Suppressor macrophage treated with lipopolysaccharide for 4 hours (primary cell): ENCODE measurements at regions not wholly inside any gene's neighbourhood (a gene's known extent, or its start where the extent isn't known, plus 50 kb on each side); places are given as distances from the start of the nearest gene placed in this dataset.

ENCODE experiments used
- DNase-seq: peaks from one replicate; pipeline ENCODE4 v3.0.0-alpha.2; 2020

- DNase-seq = no peak
These were observed 294.1 kb downstream of the KCNS3 start for GRCh38 chr2:18172607-18173006.

- DNase-seq = no peak
These were observed 293.0 kb downstream of the KCNS3 start for GRCh38 chr2:18171191-18172139.

GRCh38 chr2:18170642-18171041 lies 292.2 kb downstream of the KCNS3 start:
- DNase-seq = no peak

- no peak for DNase-seq
These were observed 291.4 kb downstream of the KCNS3 start for GRCh38 chr2:18169893-18170175.

- DNase-seq = no peak
These were observed 290.8 kb downstream of the KCNS3 start for GRCh38 chr2:18169121-18169892.

GRCh38 chr2:18167871-18168270 lies 289.4 kb downstream of the KCNS3 start:
- no peak for DNase-seq

GRCh38 chr2:18161681-18162080 lies 283.2 kb downstream of the KCNS3 start:
- DNase-seq = no peak

GRCh38 chr2:18159896-18160295 lies 281.4 kb downstream of the KCNS3 start:
- DNase-seq = no peak

GRCh38 chr2:18156421-18156820 lies 278.0 kb downstream of the KCNS3 start:
- DNase-seq = no peak

- DNase-seq = no peak
These were observed 277.5 kb downstream of the KCNS3 start for GRCh38 chr2:18156002-18156401.

- no peak for DNase-seq
These were observed 276.3 kb downstream of the KCNS3 start for GRCh38 chr2:18154812-18155211.

- DNase-seq = no peak
These were observed 275.8 kb downstream of the KCNS3 start for GRCh38 chr2:18154259-18154658.

GRCh38 chr2:18153741-18154140 lies 275.3 kb downstream of the KCNS3 start:
- no peak for DNase-seq

- no peak for DNase-seq
These were observed 272.8 kb downstream of the KCNS3 start for GRCh38 chr2:18151237-18151636.

GRCh38 chr2:18149660-18150246 lies 271.3 kb downstream of the KCNS3 start:
- peak; percentile 64 for DNase-seq

- DNase-seq = no peak
These were observed 258.5 kb downstream of the KCNS3 start for GRCh38 chr2:18136881-18137475.

GRCh38 chr2:18133310-18133709 lies 254.8 kb downstream of the KCNS3 start:
- DNase-seq = no peak

GRCh38 chr2:18132697-18133096 lies 254.2 kb downstream of the KCNS3 start:
- DNase-seq = no peak

- no peak for DNase-seq
These were observed 253.3 kb downstream of the KCNS3 start for GRCh38 chr2:18131761-18132160.

GRCh38 chr2:18129348-18129747 lies 250.9 kb downstream of the KCNS3 start:
- DNase-seq = no peak

- DNase-seq = no peak
These were observed 246.8 kb downstream of the KCNS3 start for GRCh38 chr2:18125303-18125702.

GRCh38 chr2:18124116-18124835 lies 245.8 kb downstream of the KCNS3 start:
- DNase-seq = no peak

GRCh38 chr2:18123577-18123976 lies 245.1 kb downstream of the KCNS3 start:
- DNase-seq = no peak
